GM21526 (cell line): ENCODE measurements at regions not wholly inside any gene's neighbourhood (a gene's known extent, or its start where the extent isn't known, plus 50 kb on each side); places are given as distances from the start of the nearest gene placed in this dataset.

ENCODE experiments used
- ATAC-seq: cut with Tn5 transposase; IDR thresholded peaks from one replicate; pipeline ENCODE4 v1.9.1; 2021; ENCODE audit warnings: moderate library complexity; ENCODE audit not compliant: unreplicated experiment, low FRiP score

DNA sequence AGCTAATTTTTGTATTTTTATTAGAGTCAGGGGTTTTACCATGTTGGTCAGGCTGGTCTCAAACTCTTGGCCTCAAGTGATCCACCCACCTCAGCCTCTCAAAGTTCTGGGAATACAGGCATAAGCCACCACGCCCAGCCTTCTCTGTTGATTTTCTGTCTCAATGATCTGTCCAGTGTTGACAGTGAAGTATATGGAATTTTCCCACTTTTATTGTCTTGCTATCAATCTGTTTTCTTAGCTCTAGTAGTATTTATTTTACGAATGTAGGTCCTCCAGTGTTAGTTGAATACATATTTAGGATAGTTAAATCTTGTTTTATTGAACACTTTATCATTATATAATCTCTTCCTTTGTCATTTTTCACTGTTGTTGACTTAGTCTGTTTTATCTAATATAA lies 1603.9 kb downstream of the ADGRL3 start:
- no peak for ATAC-seq

DNA sequence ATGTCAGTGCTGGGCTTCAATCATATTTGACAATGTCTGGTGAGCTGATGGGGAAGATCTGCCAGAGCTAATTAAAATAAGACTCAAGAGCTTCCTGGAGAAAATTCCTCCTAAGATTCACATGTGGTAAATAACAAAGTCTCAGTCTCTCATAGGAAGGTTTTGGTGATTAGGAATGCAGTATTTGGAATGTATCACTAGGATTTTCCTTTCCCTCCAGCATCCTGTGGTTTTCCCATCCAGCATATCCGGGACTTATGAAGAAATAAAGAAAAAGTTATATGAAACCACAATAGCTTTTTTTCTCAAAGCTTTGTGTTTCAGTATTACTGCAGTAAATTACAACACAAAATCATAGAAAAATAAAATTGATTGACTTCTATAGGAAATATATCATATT lies 1597.1 kb downstream of the ADGRL3 start:
- ATAC-seq = no peak

DNA sequence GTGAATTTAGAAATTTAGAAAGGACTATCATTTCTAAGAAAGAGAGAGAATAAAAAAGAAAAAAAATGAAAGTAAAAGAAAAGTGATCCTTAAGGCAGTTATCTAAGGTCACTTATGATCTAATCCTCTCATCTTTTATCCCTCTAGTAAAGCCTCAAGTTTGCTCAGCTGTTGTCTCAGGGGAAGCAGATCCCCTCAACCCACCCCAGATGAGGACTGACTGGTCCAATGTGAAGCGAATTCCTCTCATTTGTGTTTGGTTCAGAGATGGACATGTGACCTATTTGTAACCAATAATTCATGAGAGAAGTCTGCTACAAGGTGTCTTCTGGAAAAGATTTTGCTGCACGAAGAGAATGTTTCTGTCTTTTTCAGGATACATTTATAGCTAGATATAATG lies 1591.3 kb downstream of the ADGRL3 start:
- ATAC-seq = no peak

DNA sequence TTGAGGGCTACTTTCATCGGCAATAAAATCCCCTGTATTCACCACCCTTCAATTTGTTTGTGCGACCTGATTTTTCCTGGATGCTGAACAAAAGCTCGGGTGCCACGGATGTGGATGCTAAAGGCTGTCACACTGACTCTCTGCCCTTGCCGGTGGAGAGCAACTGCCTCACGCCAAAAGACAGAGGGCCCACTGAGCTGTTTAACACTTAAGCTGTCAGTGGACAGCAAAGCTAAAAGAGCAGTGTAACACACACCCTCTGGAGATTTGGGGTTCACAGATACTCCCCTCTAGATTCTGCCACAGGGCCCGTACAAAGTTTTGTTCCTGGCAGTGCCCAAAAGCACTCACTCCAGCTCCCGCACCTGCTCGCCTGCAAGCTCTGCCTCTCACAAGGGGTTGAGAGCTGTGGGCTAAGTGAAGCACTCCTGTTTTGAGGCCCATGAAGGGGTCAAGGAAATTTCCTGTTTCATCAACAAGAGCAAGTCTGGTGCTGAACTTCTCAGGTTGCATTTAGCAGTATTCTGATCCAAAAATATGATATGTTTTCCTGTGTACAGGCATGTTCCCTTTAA lies 1571.9 kb downstream of the ADGRL3 start:
- no peak for ATAC-seq

DNA sequence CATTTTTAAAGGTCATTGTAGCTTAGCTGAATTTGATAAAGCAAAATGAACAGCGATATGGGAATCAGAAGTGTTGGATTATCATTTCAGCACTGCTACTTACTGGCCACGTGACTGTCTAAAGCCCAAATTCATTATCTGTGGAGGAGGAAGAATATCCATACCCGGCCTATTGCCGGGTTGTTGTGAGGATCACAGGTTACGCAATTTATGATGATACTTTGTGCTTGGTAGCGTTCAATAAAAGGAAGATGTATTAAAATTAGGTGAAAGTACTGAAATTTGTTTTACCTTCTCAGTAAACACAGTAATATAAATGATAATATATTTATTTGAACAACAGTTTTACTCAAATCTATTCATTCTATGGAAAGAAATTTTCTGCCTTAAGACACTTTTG lies 1540.2 kb downstream of the ADGRL3 start:
- no peak for ATAC-seq

DNA sequence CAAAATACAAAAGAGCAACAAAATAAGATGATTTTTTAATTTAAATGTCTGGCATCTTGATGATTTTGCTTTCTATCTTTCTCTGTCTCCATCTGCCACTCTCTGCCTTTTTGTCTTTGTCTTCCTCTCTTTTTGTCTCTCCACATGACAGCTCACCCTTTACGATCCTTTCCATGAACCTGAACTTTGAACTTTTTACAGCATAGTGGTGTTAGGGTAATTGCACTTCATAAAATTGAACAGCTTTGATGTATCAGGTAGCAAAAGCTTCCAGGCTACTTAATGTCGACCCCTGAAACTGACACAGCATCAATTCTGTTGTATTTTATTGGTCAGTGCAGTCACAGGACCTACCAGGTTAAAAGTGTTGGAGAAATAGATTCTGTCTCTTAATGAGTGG lies 1517.0 kb downstream of the ADGRL3 start:
- ATAC-seq = no peak

DNA sequence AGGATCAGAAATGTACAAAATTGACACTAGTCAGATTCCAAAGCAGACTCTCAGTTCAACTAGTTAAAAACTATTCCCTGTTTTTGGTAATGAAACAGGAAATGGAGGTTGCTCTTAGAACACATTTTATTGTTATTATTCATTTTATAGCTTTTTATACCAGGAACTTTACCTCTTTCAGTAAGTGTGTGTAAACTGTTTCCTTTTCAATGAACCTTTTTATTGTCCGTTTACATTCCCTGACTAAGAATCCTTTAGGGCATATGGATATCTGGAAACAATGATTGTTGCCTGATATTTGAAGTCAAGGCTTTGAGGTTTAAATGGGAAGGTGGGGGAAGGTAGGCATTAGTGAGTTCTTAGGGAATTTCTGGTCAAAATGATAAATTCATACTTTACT lies 1511.4 kb downstream of the ADGRL3 start:
- no peak for ATAC-seq

DNA sequence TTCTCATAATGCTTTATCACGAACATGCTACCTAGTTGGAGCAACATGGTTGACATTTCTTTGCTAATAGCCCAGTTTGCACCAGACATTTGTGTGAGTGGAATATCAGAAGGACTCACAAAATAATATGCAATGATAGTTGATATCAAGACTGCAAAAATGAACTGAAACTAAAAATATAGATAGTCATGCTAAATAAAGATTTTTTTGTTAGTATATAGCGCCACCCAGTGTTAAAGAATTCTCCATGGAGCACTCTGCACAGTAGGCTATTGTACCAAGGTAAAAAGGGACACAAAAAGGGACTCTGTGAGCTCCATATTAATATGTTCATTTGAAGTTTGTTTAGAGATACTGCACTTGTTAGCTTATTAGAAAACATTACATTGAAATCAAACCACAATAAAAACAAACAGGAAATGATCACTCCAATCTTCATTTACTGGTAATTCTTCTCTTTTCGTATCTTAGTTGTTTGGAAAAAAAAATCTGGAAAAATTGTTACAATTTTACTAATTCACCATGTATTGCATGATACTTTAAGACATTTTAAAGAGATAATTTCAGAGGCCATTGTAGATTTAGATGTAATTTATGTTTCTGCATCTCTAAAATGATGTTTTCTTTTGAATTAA lies 1509.6 kb downstream of the ADGRL3 start:
- ATAC-seq = no peak

DNA sequence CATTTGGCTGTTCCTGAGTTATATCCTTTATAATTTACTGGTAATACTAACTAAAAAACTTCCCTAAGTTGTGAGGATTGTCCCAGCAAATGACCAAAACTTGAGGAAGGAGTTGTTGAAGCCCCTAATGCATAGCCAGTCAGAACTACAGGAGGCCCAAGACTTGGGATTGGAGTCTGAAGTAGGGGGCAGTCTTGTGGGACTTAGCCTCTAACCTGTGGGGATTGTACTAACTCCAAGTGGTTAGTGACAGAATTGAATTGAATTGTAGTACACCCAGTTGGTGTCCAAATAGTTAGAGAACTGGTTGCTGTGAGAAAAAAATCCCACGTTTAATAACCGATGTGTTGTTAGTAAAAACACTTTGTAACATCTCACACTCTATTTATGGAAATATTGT lies 1506.3 kb downstream of the ADGRL3 start:
- ATAC-seq = no peak

DNA sequence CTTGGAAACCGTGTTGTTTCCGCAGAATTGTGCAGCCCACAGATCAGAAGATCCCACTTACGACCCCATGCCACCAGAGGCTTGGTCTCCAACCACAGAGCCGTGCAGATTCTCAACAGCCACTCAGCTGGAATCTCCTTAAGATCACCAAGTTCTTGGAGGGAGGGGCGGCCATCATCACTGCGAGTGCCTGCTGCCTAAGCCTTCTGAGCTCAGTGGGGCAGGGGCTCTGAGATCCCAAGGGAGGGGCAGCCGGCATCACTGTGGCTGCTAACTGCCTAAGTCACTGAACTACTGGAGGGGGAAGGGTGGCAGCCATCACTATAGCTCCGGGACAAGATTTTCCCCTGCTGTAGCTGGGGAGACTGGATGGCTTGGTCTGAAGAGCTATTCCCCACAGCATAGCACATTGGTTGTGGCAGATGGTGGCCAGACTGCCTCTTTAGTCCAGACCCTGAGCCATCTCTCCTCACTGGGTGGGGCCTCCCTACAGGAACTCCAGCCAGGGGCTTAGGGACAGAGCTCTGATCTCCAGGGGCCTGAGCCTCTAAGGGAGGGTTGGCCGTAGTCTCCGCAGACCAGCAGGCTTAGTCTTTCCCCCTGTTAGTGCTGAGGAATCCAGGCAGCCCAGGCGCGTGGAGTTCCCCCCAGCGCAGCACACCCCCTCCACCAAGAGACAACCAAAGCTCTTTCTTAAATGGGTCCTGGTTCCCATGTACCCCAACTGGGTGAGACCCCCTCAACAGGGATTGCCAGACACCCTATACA lies 1483.9 kb downstream of the ADGRL3 start:
- ATAC-seq = no peak

DNA sequence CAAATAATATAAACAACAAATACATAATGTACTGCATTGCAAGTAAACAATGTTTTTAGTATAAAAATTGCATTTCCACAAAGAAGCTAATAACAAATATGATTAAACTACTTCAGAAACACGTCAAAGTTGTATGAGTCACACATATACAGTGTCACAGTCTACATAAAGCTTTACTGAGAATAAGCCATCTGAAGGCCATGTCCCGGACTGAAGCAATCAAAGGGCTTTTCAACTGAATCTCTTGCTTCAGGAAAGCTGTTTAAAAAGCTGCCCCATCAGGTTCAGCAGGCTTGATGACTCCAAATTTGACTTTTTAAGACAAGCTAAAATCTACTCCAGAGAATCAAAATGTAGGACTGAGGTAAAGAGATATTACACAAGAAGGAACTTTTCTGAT lies 1476.8 kb downstream of the ADGRL3 start:
- ATAC-seq = no peak

DNA sequence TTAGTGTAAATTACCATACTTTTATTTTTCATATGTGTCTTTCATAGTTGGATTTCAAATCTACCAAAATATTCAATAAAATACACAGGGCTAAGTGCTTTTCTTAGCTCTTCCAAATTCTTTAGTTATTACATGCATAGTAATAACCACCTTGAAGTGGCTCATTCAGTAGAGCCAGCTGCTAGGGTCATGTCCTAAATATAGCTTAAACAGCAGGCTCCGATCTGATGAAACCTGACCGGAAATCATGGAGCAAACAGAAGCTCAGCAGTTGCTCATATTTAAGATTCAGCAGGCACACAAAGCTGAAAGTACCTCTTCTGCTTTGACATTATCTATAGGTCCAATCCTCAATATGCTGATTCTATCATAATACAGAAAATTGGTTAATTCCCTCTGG lies 1470.4 kb downstream of the ADGRL3 start:
- ATAC-seq = no peak

DNA sequence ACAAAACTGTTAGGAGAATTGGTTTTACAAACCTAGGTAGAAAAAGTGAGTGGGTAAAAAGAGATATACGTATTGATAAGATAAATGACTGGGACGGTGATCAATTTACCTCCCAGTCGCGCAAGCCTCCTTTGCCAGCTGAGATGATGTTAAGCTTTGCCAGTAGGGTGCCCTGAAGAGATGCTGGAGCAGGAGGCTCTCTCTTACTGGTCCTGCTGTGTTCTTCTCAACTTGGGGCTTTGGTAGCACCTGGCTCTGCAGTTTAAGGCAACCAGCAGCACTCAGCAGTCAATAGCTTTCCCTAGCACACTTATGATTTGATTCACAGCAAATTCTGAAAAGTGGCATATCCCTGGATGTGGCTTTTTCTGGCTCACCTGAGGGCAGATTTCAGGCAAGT lies 1461.7 kb downstream of the ADGRL3 start:
- no peak for ATAC-seq

DNA sequence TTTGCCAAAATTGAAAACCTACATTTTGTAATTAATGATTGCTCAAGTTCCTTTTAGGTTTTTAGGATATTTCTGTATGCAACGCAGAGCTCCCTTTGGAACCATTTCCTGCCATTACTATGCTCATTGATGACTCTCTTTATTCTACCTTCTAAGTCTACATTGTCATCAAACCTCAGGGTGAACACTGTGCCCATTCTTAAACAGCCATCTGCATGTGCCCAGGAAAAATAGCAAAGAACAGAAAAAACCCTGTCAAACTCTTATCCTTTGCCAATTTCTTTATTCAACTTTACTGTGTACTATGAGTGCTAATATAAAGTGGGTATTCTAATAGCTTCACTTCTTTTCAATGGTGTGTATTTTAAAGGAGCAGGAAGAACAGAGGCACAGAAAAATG lies 1455.9 kb downstream of the ADGRL3 start:
- ATAC-seq = no peak

DNA sequence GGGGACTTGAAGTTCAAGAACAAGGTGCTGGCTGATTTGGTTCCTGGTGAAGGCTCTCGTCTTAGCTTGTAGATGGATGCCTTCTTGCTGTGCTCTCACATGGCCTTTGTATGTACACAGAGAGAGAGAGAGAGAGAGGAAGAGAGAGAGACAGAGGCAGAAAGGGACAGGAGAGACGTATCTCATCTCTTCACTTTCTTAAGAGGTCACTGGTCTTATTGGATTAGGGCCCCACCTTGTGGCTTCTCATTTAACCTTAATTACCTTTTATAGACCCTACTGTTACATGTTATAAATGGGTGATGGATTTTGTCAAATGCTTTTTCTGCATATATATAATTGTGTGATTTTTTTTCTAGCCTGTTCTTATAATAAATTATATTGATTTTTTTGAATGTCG lies 1444.2 kb downstream of the ADGRL3 start:
- ATAC-seq = no peak

DNA sequence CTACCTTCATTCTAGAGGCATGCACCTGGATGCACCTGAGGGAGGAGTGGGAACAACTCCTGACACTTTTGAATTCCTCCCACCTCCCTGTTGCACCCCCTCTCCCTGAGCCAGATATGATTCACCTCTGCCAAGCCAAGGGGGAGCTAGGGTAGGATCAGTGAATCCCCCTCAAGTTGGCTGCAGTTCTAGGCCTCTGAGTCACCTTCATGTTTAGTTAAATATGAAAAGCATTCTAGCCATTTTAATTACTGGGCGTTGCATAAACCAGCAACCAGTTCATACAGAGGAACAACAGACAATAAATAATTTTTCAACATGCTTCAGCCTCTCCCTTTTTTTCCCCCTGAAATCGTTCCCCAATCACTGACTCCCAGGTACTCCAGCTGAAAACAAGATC lies 1440.2 kb downstream of the ADGRL3 start:
- no peak for ATAC-seq

DNA sequence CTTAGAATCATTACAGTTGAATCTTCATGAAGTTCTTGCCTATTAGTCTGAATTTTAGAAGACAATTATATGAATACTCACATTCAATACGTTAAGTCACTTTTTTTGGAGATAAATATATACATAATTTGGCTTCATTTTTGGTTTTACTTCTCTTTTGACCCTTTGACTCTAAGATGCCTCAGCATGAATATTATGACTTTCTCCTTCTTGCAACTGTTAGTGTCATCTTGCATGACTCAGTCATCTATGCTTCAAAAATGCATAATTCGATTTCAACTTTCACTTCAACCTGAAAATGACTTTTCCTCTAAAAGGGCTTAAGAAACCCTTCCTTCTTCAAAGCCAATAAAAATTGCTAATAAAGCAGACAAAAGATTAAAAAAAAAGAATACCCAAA lies 1427.5 kb downstream of the ADGRL3 start:
- ATAC-seq = no peak

DNA sequence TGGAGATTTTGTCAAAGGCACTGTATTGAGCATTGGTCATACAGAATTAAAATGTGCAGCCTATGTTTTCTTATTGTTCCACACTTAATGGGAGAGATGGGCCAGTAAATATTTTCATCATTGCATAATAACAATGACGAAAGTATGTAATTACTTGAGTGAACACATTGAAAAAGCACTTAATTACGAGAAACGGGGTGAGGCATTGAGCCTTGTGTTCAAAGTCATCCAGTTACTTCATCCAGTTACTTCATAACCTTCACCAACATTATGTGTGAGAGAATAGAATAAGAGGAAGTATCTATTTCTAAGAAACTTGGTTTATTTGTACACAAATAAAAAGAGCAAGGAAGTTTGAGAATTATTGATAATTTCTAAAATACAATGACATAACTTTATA lies 1427.0 kb downstream of the ADGRL3 start:
- ATAC-seq = no peak

DNA sequence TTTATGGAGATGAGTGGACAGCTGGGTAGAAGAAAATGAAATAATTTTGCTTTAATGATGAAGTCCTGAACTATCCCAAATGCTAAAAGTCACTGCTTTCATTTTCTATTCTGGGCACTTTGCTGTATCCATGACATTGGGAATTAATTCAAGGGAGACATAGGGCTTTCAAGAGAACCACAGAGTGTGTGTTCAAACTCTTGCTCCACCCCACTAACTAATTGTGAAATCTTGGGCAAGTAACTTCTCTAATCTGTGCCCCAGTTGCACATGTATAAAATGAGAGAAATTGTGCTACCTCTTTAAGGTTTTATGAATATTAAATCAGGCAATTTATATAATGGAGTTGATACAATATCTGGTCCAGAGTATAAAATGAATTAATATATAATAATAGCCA lies 1422.0 kb downstream of the ADGRL3 start:
- no peak for ATAC-seq

DNA sequence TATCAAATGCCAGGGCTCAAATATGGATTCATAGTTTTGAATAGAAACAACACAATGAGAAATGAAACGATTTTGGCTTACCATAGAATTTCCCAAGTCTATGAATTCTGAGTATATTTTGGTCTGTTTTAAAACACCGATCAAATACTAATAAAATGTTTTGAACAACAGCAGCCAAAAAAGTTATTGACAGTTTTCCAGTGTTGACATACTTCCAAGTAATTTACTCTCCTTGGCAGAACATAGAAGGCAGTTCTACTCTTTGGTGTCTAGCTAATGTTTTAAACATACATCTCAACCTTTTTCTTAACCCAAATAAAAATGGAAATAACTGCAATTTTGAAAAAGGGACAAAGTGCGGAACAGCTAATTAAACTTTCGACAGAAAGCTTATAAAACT lies 1419.8 kb downstream of the ADGRL3 start:
- no peak for ATAC-seq

DNA sequence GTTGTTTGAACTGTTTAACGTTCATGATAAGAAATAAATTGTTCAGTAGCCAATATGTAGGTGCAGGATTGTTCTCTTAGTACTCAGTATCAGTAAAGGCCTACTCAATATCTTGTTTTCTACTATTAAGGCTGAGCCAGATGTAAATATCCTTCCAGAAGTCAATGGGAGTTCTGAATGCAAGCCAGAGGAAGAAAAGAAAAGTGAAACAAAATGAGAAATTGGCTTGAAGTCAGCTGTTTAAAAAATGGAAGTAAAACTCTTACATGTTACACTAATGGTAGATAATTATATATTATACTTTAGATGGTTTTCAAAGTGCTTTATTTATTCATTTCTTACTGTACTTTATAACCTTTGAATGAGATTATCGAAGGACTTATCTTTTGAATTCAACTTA lies 1417.9 kb downstream of the ADGRL3 start:
- ATAC-seq = no peak

DNA sequence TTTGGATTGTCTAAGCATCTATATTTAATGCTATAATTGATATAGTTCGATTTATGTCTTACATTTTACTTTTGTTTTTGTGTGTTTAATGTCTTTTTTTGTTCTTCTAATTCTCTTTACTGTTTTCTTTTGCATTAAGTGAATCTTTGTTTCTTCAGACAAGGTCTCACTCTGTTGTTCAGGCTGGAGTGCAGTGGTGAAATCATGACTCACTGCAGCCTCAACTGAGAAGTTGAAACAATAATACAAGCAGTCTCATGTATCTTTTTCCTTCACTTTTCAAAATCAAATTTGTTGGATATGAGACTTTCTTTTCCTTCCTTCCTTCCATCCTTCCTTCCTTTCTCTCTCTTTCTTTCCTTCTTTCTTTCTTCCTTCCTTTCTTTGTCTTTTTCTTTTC lies 1401.6 kb downstream of the ADGRL3 start:
- ATAC-seq = no peak
